ENCODE measurements at regions not wholly inside any gene's neighbourhood (a gene's known extent, or its start where the extent isn't known, plus 50 kb on each side); places are given as distances from the start of the nearest gene placed in this dataset.
A peak's percentile ranks its signal among the peaks of the same experiment; 100 is the strongest.

- TF ChIP-seq CTCF (IDR thresholded peaks at IDR 0.05; ENCODE audit: insufficient read depth, low read length), result no peak
- no peak overlapping the region for H3K4me3 ChIP-seq (ENCODE audit: low read depth, low read length)
- no peak for DNase-seq (ENCODE audit: low read depth)
Measured at GRCh38 chr11:101401245-101401644, 182.6 kb downstream of the TRPC6 start.

- no peak for TF ChIP-seq CTCF (IDR thresholded peaks at IDR 0.05; ENCODE audit: insufficient read depth, low read length)
- no peak overlapping the region for H3K4me3 ChIP-seq (ENCODE audit: low read depth, low read length)
- no peak for DNase-seq (ENCODE audit: low read depth)
Measured at GRCh38 chr11:101397979-101398378, 185.8 kb downstream of the TRPC6 start.

GRCh38 chr11:101390539-101390938 is 193.3 kb downstream of the TRPC6 start:
- peak; percentile 17 for TF ChIP-seq CTCF (IDR thresholded peaks at IDR 0.05; ENCODE audit: insufficient read depth, low read length)
- peak; percentile 10 for DNase-seq (ENCODE audit: low read depth)
- H3K4me3 ChIP-seq (ENCODE audit: low read depth, low read length), result no peak overlapping the region

- H3K4me3 ChIP-seq (ENCODE audit: low read depth, low read length), result no peak overlapping the region
- DNase-seq (ENCODE audit: low read depth), result no peak
- no peak for TF ChIP-seq CTCF (IDR thresholded peaks at IDR 0.05; ENCODE audit: insufficient read depth, low read length)
Measured at GRCh38 chr11:101369835-101370234, 214.0 kb downstream of the TRPC6 start.

- no peak for DNase-seq (ENCODE audit: low read depth)
- H3K4me3 ChIP-seq (ENCODE audit: low read depth, low read length), result no peak overlapping the region
- TF ChIP-seq CTCF (IDR thresholded peaks at IDR 0.05; ENCODE audit: insufficient read depth, low read length), result no peak
Measured at GRCh38 chr11:101363706-101364275, 220.0 kb downstream of the TRPC6 start.

- no peak for DNase-seq (ENCODE audit: low read depth)
- TF ChIP-seq CTCF (IDR thresholded peaks at IDR 0.05; ENCODE audit: insufficient read depth, low read length), result no peak
- H3K4me3 ChIP-seq (ENCODE audit: low read depth, low read length), result no peak overlapping the region
Measured at GRCh38 chr11:101362643-101363042, 221.2 kb downstream of the TRPC6 start.

- H3K4me3 ChIP-seq (ENCODE audit: low read depth, low read length), result no peak overlapping the region
- no peak for DNase-seq (ENCODE audit: low read depth)
- no peak for TF ChIP-seq CTCF (IDR thresholded peaks at IDR 0.05; ENCODE audit: insufficient read depth, low read length)
Measured at GRCh38 chr11:101357771-101358170, 226.0 kb downstream of the TRPC6 start.
